ENCODE measurements at regions not wholly inside any gene's neighbourhood (a gene's known extent, or its start where the extent isn't known, plus 50 kb on each side); places are given as distances from the start of the nearest gene placed in this dataset.

DNA sequence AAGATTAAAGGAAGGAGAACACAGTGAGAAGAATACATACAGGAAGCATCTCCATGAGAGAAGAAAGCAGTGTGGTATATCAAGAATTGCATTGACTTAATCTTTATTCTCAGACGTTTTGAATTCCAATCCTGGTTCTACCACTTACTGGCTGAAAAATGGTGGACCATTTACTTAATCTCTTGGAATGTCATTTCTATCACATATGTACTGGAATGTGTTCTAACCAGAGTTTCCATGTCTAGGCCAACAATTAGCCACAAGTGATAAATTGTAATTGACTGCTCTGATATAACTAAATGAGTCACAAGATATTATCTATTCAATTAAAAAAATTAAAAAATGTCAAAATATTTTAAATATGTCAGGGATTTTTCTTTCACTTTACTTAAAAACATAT, 626.1 kb downstream of the PTPRC start:
- TF ChIP-seq RAD21 (conservative IDR thresholded peaks at IDR 0.05): no peak
- TF ChIP-seq, protein P1, sequence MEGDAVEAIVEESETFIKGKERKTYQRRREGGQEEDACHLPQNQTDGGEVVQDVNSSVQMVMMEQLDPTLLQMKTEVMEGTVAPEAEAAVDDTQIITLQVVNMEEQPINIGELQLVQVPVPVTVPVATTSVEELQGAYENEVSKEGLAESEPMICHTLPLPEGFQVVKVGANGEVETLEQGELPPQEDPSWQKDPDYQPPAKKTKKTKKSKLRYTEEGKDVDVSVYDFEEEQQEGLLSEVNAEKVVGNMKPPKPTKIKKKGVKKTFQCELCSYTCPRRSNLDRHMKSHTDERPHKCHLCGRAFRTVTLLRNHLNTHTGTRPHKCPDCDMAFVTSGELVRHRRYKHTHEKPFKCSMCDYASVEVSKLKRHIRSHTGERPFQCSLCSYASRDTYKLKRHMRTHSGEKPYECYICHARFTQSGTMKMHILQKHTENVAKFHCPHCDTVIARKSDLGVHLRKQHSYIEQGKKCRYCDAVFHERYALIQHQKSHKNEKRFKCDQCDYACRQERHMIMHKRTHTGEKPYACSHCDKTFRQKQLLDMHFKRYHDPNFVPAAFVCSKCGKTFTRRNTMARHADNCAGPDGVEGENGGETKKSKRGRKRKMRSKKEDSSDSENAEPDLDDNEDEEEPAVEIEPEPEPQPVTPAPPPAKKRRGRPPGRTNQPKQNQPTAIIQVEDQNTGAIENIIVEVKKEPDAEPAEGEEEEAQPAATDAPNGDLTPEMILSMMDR (IDR thresholded peaks at IDR 0.05; ENCODE audit: poor library complexity, severe bottlenecking): no peak
- TF ChIP-seq EP300 (conservative IDR thresholded peaks at IDR 0.05; ENCODE audit: poor library complexity, severe bottlenecking): no peak
- TF ChIP-seq EZH2 (IDR thresholded peaks at IDR 0.05; ENCODE audit: borderline replicate concordance, insufficient read depth, low read length, poor library complexity, severe bottlenecking): no peak
- TF ChIP-seq SMC3 (conservative IDR thresholded peaks at IDR 0.05; ENCODE audit: poor library complexity): no peak
- no peak for TF ChIP-seq POLR2AphosphoS5 (IDR thresholded peaks at IDR 0.05)

All from neural cell (in vitro differentiated cells).